ENCODE measurements at regions not wholly inside any gene's neighbourhood (a gene's known extent, or its start where the extent isn't known, plus 50 kb on each side); places are given as distances from the start of the nearest gene placed in this dataset.

DNA sequence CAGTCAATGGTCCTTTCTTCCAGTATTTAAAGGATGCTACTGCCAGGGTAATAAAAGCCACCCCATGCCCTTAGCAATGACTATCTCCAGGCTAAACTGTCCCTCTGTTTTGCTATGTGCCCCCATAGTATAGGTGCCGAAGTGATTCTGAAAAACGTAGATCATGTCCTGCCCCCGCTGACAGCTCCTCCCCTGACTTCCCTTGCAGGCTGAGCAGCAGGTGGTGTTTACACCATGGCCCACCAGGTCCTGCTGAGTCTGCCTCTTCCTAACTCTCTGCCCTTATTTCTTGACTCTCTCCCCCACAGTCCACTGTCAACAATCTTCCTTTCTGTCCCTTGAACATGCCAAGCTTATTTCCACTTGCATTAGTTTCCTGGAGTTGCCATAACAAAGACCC is 352.5 kb upstream of the TSHZ2 start:
- no peaks in the 10 kb centered on the region for H3K36me3 ChIP-seq
- no peak for DNase-seq
- H3K27ac ChIP-seq: no peak overlapping the region
- H3K9me3 ChIP-seq: no peaks in the 10 kb centered on the region
- no peaks in the 10 kb centered on the region for H3K4me1 ChIP-seq
- no peaks in the 10 kb centered on the region for H3K27me3 ChIP-seq
- H3K4me3 ChIP-seq: no peak overlapping the region
- TF ChIP-seq POLR2A (IDR thresholded peaks at IDR 0.05): no peak
- TF ChIP-seq, protein P1, sequence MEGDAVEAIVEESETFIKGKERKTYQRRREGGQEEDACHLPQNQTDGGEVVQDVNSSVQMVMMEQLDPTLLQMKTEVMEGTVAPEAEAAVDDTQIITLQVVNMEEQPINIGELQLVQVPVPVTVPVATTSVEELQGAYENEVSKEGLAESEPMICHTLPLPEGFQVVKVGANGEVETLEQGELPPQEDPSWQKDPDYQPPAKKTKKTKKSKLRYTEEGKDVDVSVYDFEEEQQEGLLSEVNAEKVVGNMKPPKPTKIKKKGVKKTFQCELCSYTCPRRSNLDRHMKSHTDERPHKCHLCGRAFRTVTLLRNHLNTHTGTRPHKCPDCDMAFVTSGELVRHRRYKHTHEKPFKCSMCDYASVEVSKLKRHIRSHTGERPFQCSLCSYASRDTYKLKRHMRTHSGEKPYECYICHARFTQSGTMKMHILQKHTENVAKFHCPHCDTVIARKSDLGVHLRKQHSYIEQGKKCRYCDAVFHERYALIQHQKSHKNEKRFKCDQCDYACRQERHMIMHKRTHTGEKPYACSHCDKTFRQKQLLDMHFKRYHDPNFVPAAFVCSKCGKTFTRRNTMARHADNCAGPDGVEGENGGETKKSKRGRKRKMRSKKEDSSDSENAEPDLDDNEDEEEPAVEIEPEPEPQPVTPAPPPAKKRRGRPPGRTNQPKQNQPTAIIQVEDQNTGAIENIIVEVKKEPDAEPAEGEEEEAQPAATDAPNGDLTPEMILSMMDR (IDR thresholded peaks at IDR 0.05): no peak

DNA sequence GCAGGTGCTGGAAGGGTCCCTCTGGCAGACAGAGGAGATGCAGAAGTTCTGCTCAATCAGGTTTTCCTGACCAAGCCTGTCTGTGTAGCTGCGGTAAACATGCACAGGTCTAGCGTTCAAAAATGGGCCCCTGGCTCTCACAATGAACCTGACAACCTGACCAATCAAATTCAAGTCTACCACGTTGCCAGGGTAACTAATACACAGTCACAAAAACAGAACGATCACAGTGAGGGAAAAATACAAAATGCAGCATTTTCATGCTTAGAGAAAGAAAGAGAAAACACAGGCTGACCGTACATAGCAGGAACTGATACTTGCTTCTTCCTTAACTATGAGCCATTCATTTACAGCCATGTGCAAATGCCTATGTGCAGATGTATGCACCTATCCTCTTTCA is 353.1 kb upstream of the TSHZ2 start:
- Histone ChIP-seq H3K4me1 (no peaks in the 10 kb centered on the region), H3K27me3 (no peaks in the 10 kb centered on the region), H3K4me3 (no peak overlapping the region), H3K36me3 (no peaks in the 10 kb centered on the region), H3K27ac (no peak overlapping the region), H3K9me3 (no peaks in the 10 kb centered on the region)
- no peak for DNase-seq
- TF ChIP-seq POLR2A (IDR thresholded peaks at IDR 0.05): no peak
- TF ChIP-seq, protein P1 (IDR thresholded peaks at IDR 0.05): no peak

DNA sequence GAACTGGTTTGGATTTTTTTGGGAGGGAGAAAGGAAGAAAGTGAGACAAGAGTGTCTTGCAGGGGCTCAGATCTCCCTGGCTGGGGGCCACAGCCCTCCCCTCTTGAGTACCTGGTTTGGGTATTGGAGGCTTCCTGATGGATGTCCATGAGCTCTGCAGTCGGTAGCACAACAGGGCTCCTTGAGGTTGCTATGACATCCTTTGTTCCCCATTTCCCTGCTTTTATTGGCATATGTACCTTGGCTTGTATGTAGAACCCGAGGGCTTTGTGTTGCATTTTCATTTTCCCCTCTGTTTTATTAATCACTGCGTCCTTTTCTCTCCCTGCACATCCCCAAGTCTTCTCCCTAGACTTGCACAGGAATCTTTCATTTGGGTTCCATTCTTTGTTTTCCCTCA is 355.5 kb upstream of the TSHZ2 start:
- Histone ChIP-seq H3K9me3 (no peaks in the 10 kb centered on the region), H3K27me3 (no peaks in the 10 kb centered on the region), H3K4me1 (no peaks in the 10 kb centered on the region), H3K27ac (no peak overlapping the region), H3K36me3 (no peaks in the 10 kb centered on the region), H3K4me3 (no peak overlapping the region)
- no peak for DNase-seq
- TF ChIP-seq POLR2A (IDR thresholded peaks at IDR 0.05): no peak
- TF ChIP-seq, protein P1 (IDR thresholded peaks at IDR 0.05): no peak

DNA sequence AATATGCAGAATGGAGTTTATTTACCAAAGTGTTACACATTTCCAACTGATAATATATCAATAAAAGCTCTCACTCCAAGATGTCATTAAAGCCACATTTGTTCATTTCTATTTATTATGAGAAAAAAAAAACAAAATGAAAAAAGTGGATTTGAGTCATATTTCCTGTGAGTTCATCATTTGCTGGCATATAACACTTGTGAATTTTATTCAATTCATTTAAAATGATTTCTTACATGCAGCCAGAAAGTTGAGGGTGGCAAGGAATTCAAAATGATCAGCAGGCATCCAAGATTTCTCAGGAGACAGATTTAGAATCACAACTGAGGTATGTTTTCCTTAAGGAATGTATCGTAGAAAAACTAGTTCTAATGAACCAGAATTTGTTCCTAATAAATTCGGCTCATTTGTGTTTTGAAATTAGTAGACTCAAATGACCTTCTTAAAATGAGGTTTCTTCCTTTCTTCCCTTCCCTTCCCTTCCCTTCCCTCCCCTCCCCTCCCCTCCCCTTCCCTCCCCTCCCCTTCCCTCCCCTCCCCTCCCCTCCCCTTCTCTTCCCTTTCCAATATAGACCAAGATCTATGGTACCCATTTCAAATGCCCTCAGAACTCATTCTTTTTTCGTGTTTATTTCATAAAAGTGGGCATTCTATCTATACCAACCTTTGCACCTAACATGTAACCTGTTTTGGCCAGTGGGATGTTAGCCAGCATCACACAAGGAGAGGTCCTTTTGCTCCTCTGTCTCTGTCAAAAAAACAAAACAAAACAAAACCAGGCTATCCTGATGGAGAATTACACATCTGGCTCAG is 357.9 kb upstream of the TSHZ2 start:
- Histone ChIP-seq H3K4me3 (no peak overlapping the region), H3K27ac (no peak overlapping the region), H3K4me1 (no peaks in the 10 kb centered on the region), H3K27me3 (no peaks in the 10 kb centered on the region), H3K36me3 (no peaks in the 10 kb centered on the region), H3K9me3 (no peaks in the 10 kb centered on the region)
- TF ChIP-seq, protein P1 (IDR thresholded peaks at IDR 0.05): no peak
- TF ChIP-seq POLR2A (IDR thresholded peaks at IDR 0.05): no peak
- no peak for DNase-seq

DNA sequence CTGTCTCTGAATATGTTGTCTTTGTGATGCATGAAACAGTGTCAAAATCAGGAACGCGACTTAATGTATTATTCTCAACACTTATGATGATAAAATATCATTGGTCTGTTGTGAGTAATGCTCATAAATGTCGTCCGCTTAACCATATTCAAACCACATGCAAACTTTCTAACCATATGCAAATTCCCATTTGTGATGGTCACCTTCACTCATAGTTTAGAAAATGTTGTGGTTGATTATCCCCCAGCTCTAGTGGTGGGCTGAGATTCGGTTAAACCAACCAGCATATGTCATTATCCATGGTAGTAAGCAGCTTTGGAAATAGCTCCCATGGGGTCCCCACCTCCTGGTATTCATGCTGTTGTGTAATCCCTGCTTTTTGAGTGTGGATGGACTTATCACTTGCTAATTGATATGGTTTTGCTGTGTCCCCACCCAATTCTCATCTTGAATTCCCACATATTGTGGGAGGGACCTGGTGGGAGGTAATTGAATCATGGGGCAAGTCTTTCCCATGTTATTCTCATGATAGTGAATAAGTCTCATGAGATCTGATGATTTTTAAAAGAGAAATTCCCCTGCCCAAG is 360.0 kb upstream of the TSHZ2 start:
- no peak overlapping the region for H3K27ac ChIP-seq
- no peaks in the 10 kb centered on the region for H3K27me3 ChIP-seq
- no peaks in the 10 kb centered on the region for H3K36me3 ChIP-seq
- no peaks in the 10 kb centered on the region for H3K4me1 ChIP-seq
- no peak overlapping the region for H3K4me3 ChIP-seq
- no peak for TF ChIP-seq POLR2A (IDR thresholded peaks at IDR 0.05)
- TF ChIP-seq, protein P1 (IDR thresholded peaks at IDR 0.05): no peak
- no peaks in the 10 kb centered on the region for H3K9me3 ChIP-seq
- no peak for DNase-seq

All from Peyer's patch (tissue), 4 donors.